WTC11 (cell line): ENCODE measurements at regions not wholly inside any gene's neighbourhood (a gene's known extent, or its start where the extent isn't known, plus 50 kb on each side); places are given as distances from the start of the nearest gene placed in this dataset.

Experiments
- ATAC-seq: fragments of 200-7000 bp; cut with Tn5 transposase; 2 replicates; pipeline ENCODE4 v1.10.0; 2021; ENCODE audit warnings: mild to moderate bottlenecking, moderate library complexity
- CTCF ChIA-PET: fragments of 300-600 bp; sonication (Branson Sonifier 250); formaldehyde crosslinking; loops from one replicate; lab custom pipeline; 2021; ENCODE audit warnings: antibody characterized with exemption; lab: Charles Lee
- POLR2A ChIA-PET: fragments of 350-600 bp; sonication (Branson Sonifier 250); formaldehyde crosslinking; loops from one replicate; lab custom pipeline; 2021; ENCODE audit warnings: antibody characterized with exemption; lab: Charles Lee
- DNase-seq: peaks from one replicate; pipeline ENCODE4 v3.0.0; 2021; ENCODE audit warnings: low spot score
- H3K27ac Mint-ChIP-seq: 2 replicates; pipeline ENCODE4 v1.8.0; 2021; ENCODE audit warnings: mixed read lengths
- H3K27me3 Mint-ChIP-seq: 2 replicates; pipeline ENCODE4 v1.8.0; 2021; ENCODE audit warnings: low read depth, mild to moderate bottlenecking, moderate library complexity, mixed read lengths
- H3K36me3 Mint-ChIP-seq: 2 replicates; pipeline ENCODE4 v1.8.0; 2021; ENCODE audit warnings: mixed read lengths
- H3K4me1 Mint-ChIP-seq: 2 replicates; pipeline ENCODE4 v1.8.0; 2022; ENCODE audit warnings: mixed read lengths
- H3K4me3 Mint-ChIP-seq: 2 replicates; pipeline ENCODE4 v1.8.0; 2021; ENCODE audit warnings: mild to moderate bottlenecking, moderate library complexity, mixed read lengths
- H3K9me3 Mint-ChIP-seq: 2 replicates; pipeline ENCODE4 v1.8.0; 2021; ENCODE audit warnings: mixed read lengths
- AFF4 ChIP-seq: sonication (generic); formaldehyde crosslinking; IDR thresholded peaks from 2 replicates; pipeline ENCODE4 v1.8.1; 2023; ENCODE audit warnings: mild to moderate bottlenecking, missing genetic modification reagents, borderline replicate concordance
- ATF1 ChIP-seq: sonication (generic); formaldehyde crosslinking; IDR thresholded peaks from 2 replicates; pipeline ENCODE4 v1.8.1; 2023; ENCODE audit warnings: mild to moderate bottlenecking, moderate library complexity, missing genetic modification reagents
- ATF2 ChIP-seq: sonication (generic); formaldehyde crosslinking; IDR thresholded peaks from 2 replicates; pipeline ENCODE4 v1.8.1; 2022; ENCODE audit warnings: low read depth, missing genetic modification reagents, borderline replicate concordance
- ERG ChIP-seq: fragments of 250-450 bp; sonication (Bioruptor Pico); IDR thresholded peaks from 2 replicates; pipeline ENCODE4 v1.8.0; 2021; ENCODE audit warnings: mild to moderate bottlenecking
- ESRRA ChIP-seq: sonication (generic); formaldehyde crosslinking; IDR thresholded peaks from 2 replicates; pipeline ENCODE4 v1.8.1; 2022; ENCODE audit warnings: mild to moderate bottlenecking, missing genetic modification reagents, borderline replicate concordance
- FOXP1 ChIP-seq: sonication (generic); formaldehyde crosslinking; IDR thresholded peaks from 2 replicates; pipeline ENCODE4 v1.8.0; 2022; ENCODE audit warnings: missing genetic modification reagents, mild to moderate bottlenecking, moderate library complexity, borderline replicate concordance
- GTF2I ChIP-seq: fragments of 250-450 bp; sonication (Bioruptor Pico); conservative IDR thresholded peaks from 2 replicates; pipeline ENCODE4 v1.4.0; 2021; ENCODE audit warnings: mild to moderate bottlenecking
- JAZF1 ChIP-seq: fragments of 250-450 bp; sonication (Bioruptor Pico); IDR thresholded peaks from 2 replicates; pipeline ENCODE4 v1.9.0; 2021; ENCODE audit warnings: moderate library complexity, mild to moderate bottlenecking, inconsistent platforms
- MAX ChIP-seq: sonication (generic); formaldehyde crosslinking; IDR thresholded peaks from 2 replicates; pipeline ENCODE4 v1.8.0; 2022; ENCODE audit warnings: mild to moderate bottlenecking, missing genetic modification reagents
- NFE2L1 ChIP-seq: sonication (generic); formaldehyde crosslinking; IDR thresholded peaks from 2 replicates; pipeline ENCODE4 v1.8.1; 2023; ENCODE audit warnings: missing genetic modification reagents
- PRDM15 ChIP-seq: sonication (generic); formaldehyde crosslinking; IDR thresholded peaks from 2 replicates; pipeline ENCODE4 v1.8.0; 2022; ENCODE audit warnings: missing genetic modification reagents
- RORB ChIP-seq: fragments of 250-450 bp; sonication (Bioruptor Pico); IDR thresholded peaks from 2 replicates; pipeline ENCODE4 v1.9.0; 2021; ENCODE audit warnings: mild to moderate bottlenecking
- SMAD4 ChIP-seq: sonication (generic); formaldehyde crosslinking; IDR thresholded peaks from 2 replicates; pipeline ENCODE4 v1.8.0; 2022; ENCODE audit warnings: mild to moderate bottlenecking, missing genetic modification reagents
- SOX15 ChIP-seq: fragments of 250-450 bp; sonication (Bioruptor Pico); IDR thresholded peaks from 2 replicates; pipeline ENCODE4 v1.9.0; 2021; ENCODE audit warnings: mild to moderate bottlenecking
- TEAD1 ChIP-seq: sonication (generic); formaldehyde crosslinking; IDR thresholded peaks from 2 replicates; pipeline ENCODE4 v1.8.0; 2022; ENCODE audit warnings: mild to moderate bottlenecking, missing genetic modification reagents
- ZBTB43 ChIP-seq: sonication (generic); formaldehyde crosslinking; IDR thresholded peaks from 2 replicates; pipeline ENCODE4 v1.8.1; 2023; ENCODE audit warnings: mild to moderate bottlenecking, missing genetic modification reagents
- ZNF121 ChIP-seq: sonication (generic); formaldehyde crosslinking; IDR thresholded peaks from 2 replicates; pipeline ENCODE4 v1.8.0; 2023; ENCODE audit warnings: missing genetic modification reagents
- ZNF281 ChIP-seq: sonication (generic); formaldehyde crosslinking; IDR thresholded peaks from 2 replicates; pipeline ENCODE4 v1.8.0; 2023; ENCODE audit warnings: mild to moderate bottlenecking, missing genetic modification reagents
- ZNF512 ChIP-seq: sonication (generic); formaldehyde crosslinking; IDR thresholded peaks from 2 replicates; pipeline ENCODE4 v1.8.1; 2022; ENCODE audit warnings: missing genetic modification reagents, borderline replicate concordance
- ZSCAN18 ChIP-seq: fragments of 250-450 bp; sonication (Bioruptor Pico); IDR thresholded peaks from 2 replicates; pipeline ENCODE4 v2.1.2; 2022; ENCODE audit warnings: mild to moderate bottlenecking, moderate library complexity

GRCh38 chr2:225763711-225764110 is 364.2 kb downstream of the NYAP2 start:
- ChIA-PET CTCF (no interaction called here), POLR2A (no interaction called here)
- Mint-ChIP-seq H3K4me3 (no peak overlapping the region), H3K27me3 (no peaks in the 10 kb centered on the region), H3K4me1 (no peaks in the 10 kb centered on the region), H3K9me3 (no peaks in the 10 kb centered on the region), H3K36me3 (no peaks in the 10 kb centered on the region), H3K27ac (no peak overlapping the region)
- no peak for ATAC-seq
- no peak for DNase-seq
- TF ChIP-seq ZNF281 (CRISPR knock-in tag) (no peak), RORB (CRISPR knock-in tag) (no peak), ZNF512 (CRISPR knock-in tag) (no peak), PRDM15 (no peak), ZNF121 (no peak), ESRRA (CRISPR knock-in tag) (no peak), TEAD1 (no peak), AFF4 (CRISPR knock-in tag) (no peak), ATF1 (CRISPR knock-in tag) (no peak), ZSCAN18 (CRISPR knock-in tag) (no peak), JAZF1 (CRISPR knock-in tag) (no peak), ATF2 (CRISPR knock-in tag) (no peak), ERG (no peak), MAX (CRISPR knock-in tag) (no peak), SMAD4 (CRISPR knock-in tag) (no peak), NFE2L1 (CRISPR knock-in tag) (no peak), ZBTB43 (CRISPR knock-in tag) (no peak), FOXP1 (CRISPR knock-in tag) (no peak), GTF2I (CRISPR knock-in tag) (no peak), SOX15 (CRISPR knock-in tag) (no peak)
